Effector CD8-positive, alpha-beta T cell (primary cell): ENCODE measurements at regions not wholly inside any gene's neighbourhood (a gene's known extent, or its start where the extent isn't known, plus 50 kb on each side); places are given as distances from the start of the nearest gene placed in this dataset.
"Not testable (repeated sequence)": the region's sequence is repeated elsewhere in the genome, so short reads cannot be mapped to it uniquely, and the experiment has no call there.

Source experiments
- DNase-seq: peaks from one replicate; lab custom pipeline; 2025; lab: John Stamatoyannopoulos, UW

DNA sequence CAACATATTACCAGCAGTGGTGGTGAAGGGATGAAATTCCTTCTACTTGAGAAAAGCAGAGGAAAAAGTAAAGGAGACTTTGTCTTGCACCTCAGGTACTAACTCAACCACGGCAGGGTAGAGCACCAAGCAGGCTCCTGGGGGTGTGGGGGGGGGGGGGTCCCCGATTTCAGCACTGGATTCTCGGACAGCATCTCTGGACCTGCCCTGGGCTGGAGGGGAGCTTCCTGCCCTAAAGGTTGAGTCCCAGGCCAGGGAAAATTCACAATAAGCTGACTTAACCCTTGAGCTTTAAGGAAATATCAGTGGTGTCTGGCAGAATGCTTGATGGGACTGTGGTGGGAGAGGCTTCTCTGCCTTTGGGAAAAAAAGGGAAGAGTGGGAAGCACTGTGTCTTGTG lies 233.2 kb upstream of the CXADR start:
- no peak for DNase-seq

DNA sequence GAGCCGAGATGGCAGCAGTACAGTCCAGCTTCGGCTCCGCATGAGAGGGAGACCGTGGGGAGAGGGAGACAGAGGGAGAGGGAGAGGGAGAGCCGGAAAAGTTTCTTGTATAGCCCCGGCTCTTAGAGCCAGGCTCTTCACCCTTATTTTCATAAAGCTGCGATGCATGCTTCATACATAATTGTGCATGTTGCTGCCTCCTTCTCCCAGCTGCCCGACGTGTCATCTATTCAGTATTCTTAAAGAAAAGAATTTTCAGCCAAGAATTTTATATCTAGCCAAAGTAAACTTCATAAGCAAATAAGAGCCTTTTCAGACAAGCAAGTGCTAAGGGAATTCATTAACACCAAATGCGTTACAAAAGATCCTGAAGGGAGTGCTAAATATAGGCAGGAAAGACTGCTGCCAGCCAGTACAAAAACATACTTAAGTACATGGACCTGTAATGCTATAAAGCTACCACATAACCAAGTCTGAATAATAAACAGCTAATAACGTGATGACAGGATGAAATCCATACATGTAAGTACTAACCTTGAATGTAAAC lies 219.8 kb upstream of the CXADR start:
- DNase-seq, result not testable (repeated sequence)

DNA sequence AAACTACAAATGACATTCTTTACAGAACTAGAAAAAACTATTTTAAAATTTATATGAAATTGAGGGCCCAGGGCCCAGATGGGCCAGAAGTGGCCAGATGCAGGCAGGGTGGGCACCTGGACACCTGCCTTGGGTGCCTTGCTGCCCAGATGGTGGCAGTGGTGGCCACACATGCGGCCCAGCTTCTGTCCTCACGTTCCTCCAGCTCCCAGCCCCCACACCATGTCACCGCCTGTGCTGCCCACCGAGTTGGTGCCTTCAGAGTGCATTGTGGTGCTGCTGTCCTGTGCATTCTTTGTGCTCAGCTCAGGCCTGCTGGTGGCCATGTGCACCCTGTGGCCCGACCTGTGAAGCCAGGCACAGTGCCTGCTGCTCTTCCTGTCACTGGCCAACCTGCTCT lies 216.8 kb upstream of the CXADR start:
- no peak for DNase-seq

DNA sequence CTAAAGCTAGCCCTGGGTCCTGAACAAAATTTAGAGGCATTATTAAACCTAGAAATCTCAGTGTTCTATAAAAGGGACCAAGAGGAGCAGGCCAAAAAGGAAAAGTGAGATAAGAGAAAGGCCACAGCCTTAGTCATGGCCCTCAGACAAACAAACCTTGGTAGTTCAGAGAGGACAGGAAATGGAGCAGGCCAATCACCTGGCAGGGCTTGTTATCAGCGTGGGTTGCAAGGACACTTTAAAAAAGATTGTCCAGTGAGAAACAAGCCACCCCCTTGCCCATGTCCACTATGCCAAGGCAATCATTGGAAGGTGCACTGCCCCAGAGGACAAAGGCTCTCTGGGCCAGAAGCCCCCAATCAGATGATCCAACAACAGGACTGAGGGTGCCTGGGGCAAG lies 213.3 kb upstream of the CXADR start:
- not testable (repeated sequence) for DNase-seq

DNA sequence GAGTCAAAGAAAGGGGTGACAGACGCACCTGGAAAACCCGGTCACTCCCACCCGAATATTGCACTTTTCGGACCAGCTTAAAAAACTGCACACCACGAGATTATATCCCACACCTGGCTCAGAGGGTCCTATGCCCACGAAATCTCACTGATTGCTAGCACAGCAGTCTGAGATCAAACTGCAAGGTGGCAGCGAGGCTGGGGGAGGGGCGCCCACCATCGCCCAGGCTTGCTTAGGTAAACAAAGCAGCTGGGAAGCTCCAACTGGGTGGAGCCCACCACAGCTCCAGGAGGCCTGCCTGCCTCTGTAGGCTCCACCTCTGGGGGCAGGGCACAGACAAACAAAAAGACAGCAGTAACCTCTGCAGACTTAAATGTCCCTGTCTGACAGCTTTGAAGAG lies 185.1 kb upstream of the CXADR start:
- DNase-seq, result not testable (repeated sequence)

DNA sequence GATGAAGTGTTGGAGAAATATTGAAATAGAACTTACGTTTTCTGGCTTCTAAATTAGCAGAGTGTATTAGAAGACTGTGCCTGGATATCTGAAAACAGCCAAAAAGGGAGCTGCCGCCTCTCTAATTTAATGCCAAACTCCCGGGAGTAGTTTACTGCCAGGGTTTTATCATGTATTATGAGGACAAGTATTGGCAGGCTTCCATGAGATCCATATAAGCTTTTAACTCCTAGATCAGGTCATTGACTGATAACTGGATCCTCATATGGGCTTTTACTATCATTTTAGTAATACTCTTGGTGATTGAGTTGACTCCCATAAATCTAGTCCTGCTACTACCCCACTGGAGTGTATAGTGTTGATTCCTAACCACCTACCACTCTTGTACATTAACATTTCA lies 178.4 kb upstream of the CXADR start:
- no peak for DNase-seq

DNA sequence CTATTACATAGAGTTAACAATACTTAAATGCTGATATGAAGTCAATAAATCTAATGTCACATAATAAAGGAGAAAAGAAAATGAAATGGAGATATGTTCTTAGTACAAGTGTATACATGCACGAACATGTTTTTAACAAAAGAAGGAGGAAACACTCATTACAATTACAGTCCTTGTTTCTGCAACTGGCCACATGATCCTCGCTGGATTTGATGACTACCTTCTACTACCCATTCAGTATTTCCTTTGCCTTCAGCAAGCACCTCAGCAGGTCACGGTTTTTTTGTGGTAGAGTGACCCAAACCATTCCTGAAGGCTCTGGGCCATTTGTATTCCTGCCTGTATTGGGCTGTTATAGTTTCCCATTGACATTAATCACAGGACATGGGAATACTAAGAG lies 172.8 kb upstream of the CXADR start:
- DNase-seq, result no peak

DNA sequence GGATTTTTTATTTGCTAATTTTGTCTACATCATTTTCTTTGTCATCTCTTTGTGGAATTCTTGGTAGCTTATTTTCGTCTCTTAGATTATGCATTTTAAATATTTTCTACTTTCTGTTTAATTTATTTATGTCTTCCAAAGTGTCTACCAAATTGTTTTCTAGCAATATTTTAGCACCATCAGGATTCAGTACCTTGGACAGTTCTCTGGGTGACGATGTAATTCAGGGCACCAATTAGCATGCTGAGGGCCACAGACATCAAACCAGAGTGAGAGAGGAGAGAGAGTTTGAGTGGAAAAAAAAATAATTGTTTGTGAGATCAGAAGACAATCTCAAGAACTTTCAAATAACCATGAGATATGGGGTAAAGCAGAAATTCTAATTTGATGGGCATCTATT lies 169.8 kb upstream of the CXADR start:
- DNase-seq, result no peak

DNA sequence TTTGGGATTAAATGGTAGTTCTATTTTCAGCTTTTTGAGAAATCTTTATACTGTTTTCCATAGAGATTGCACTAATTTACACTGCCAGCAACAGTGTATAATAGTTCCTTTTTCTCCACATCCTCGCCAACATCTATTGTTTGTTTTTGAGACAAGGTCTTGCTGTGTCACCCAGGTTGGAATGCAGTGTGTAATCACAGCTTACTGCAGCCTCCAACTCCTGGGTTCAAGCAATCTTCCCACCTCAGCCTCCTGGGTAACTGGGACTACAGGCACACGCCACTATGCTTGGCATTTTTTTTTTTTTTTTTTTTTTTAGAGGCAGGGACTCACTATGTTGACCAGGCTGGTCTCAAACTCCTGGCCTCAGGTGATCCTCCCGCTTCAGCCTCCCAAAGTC lies 164.5 kb upstream of the CXADR start:
- no peak for DNase-seq

DNA sequence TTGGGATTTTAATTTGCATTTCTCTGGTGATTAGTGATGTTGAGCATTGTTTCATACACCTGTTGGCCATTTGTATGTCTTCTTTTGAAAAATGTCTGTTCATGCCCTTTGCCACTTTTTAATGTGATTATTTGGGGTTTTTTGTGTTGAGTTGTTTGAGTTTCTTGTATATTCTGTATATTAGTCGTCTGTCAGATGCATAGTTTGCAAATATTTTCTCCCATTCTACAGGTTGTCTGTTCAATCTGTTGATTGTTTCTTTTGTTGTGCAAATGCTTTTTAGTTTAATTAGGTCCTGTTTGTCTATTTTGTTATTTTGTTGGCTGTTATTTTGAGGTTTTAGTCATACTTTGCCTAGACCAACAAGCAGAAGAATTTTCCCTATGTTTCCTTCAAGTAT lies 164.0 kb upstream of the CXADR start:
- DNase-seq, result no peak

DNA sequence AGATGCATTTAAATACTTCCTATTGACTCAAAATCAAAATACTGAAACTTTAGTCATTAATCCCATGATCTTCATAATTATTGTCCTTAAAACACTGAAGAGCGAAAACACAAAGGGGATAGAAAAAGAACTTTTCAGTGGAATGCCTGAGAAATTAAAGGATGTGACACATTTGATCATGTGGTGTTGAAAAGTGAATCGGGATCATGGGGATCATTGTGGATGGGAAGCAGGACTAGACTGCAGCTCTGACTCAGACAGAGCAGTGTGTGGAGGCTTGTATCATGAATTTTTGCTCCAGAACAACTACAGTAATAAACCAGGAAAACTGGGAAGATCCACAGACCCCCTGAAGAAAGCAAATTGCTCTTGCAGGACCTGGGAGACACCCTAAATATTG lies 161.1 kb upstream of the CXADR start:
- no peak for DNase-seq

DNA sequence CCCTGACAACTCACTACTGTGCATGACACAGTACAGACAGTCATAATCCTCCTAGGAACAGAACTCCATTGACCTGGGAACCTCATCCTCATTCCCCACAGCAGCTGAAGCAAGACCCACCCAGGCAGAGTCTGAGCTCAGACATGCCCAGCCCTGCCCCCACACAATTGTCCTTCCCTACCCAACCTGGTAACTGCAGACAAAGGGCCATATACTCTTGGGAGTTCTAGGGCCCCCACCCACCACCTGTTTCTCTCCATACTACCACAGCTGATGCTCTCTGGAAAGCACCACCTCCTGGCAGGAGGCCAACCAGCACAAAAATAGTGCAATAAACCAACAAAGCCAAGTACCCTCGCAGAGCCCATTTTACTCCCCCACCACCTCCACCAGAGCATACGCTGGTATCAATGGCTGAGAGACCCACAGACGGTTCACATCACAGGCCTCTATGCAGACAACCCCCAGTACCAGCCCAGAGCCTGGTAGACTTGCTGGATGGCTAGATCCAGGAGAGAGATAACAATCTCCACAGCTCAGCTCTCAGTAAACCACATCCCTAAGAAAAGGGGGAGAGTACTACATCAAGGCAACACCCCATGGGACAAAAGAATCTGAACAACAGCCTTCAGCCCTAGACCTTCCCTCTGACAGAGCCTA lies 159.7 kb upstream of the CXADR start:
- no peak for DNase-seq

DNA sequence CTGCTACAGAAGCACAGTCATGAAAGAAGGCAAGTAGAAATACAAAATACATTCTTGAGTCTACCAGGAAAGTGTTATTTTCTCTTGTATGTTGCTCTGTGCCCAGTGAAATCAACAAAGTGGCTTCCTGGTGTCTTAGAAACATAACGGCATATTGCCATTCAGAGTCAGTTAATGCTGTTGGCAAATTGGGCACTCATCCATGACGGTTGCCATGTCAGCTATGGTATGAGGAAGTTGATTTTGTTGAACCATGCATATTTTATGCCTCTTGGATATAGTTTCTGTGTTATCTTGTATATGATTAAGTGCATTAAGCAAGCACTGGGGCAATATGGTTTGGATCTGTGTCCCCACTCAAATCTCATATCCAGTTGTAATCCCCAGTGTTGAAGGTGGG lies 153.1 kb upstream of the CXADR start:
- DNase-seq, result no peak

DNA sequence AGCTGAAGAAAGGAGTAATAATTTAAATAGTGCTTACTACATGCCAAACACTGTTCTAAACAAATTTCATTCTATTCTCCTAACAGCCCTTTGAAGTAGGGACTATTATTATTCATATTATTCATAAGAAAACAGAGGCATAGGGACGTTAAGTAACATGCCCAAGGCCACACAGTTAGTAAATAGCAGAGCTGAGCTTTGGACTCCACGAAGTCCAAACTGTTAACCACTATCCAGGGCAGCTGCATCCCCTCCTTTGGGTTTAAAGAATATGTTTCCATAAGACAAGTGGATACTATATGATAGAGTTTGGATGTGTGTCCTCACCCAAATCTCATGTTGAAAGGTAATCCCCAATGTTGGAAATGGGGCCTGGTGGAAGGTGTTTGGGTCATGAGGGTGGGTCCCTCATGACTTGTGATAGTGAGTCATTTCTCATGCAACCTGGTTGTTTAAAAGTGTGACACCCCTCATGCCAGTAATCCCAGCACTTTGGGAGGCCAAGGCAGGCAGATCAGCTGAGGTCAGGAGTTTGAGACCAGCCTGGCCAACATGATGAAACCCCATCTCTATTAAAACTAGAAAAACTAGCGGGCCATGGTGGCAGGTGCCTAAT lies 144.0 kb upstream of the CXADR start:
- no peak for DNase-seq

DNA sequence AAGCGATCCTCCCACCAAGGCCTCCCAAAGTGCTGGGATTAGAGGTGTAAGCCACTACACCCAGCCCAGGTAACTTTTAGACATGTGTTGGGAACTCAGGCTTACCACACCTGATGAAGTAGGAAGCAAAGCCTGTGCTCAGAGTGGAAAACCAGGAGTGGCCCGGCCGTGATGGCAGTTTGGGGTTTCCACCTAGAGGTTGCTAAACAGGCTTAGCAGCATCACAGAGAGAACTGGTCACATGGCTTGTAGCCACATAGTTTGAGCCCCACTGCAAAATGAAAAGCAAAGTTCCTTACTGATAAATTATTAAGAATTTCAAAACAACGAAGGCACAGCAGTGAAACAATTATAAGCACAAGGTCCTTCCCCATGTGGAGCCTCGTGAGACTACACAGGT lies 142.6 kb upstream of the CXADR start:
- no peak for DNase-seq

DNA sequence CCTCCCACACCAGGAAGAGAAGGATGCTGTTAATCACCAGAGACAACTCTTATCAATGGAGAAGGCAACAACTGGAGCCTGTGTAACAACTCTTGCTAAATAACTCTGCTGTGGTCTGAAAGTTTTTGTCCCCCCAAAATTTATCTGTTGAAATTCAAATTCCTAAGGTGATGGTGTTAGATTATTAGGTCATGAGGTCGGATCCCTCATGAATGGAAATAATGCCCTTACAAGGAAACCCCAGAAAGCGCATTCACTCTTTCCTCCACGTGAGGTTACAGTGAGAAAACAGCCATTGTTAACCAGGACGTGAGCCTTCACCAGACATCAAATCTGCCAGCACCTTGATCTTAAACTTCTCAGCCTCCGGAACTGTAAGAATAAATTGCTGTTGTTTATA lies 141.9 kb upstream of the CXADR start:
- no peak for DNase-seq

DNA sequence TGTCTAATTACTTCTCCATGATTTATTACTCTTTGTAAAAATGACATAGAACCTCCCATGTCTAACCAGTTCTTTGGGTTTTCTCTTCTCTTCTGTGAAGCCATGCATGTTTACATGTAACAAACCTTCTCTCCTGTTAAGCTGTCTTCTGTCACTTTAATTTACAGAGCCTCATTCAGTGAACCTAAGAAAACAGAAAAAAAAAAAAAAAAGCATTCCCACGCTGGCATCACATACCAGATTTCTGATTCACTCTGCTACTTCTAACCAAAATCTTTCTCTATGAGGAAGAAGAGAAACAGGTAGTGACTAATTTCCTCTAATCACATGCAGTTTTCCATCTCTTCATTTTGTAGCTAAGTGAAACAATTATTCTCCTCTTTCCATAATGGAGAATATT lies 141.4 kb upstream of the CXADR start:
- no peak for DNase-seq

DNA sequence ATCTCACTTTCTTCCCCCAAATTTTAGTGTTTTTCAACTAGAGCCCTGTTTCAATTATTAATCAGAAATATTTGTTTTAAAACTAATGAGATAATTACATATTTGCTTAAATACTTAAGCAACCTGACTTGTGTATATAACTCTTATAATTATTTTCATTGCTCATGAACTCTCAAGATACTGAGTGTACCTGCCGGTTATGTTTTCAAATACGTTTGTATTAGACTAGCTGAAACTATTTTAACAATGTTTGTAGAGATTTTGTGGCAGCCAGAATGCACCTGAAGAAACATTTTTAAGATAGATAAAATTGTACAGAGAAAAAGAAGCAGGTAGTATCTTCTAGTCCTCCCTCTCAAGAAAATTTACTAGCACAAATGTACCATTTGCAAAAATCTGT lies 140.6 kb upstream of the CXADR start:
- no peak for DNase-seq

DNA sequence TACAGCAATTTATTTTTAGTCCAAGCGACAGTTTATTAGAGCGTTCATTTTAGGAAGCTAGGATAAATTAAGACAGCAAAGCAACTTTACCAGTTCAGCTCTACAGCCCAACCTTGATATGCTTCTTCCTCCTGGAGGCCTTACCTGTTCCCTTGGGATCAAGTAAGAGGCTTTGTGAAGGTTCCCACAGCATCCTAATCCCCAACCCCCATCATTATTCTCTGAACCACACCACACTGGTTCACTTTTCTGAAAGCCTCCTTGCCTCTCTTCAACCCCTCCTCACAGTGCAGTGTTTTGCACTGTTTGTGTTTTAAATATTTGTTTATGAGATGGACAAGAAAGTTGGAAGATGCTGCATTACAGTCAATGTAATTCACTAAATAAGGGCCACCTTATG lies 126.3 kb upstream of the CXADR start:
- DNase-seq, result no peak

DNA sequence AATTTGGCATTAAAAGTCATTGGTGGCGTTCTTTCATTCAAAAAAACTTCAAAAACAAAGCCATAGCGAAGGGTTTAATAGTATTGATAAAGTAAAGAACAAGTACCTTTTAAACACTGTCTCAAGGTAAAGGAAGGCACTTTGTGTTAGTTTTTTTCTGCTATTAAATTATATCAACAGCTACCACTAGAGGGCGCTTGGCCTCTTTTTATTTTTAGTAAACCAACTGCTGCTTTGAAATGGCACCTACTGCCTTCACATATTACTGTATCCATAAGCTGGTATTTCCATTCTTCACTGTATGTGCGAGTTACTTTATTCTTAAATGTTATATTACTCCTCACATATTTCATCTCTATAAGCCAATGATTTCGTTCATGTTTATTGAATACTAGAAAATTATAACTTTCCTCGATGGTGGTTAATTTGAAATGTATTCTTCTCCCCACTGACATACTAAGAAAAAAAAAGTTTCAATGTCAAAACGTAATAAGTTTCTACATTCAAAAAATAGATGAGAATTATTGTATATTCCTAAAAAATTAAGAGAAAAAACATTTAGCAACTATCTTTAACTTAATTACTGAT lies 125.7 kb upstream of the CXADR start:
- peak; percentile 1 for DNase-seq

DNA sequence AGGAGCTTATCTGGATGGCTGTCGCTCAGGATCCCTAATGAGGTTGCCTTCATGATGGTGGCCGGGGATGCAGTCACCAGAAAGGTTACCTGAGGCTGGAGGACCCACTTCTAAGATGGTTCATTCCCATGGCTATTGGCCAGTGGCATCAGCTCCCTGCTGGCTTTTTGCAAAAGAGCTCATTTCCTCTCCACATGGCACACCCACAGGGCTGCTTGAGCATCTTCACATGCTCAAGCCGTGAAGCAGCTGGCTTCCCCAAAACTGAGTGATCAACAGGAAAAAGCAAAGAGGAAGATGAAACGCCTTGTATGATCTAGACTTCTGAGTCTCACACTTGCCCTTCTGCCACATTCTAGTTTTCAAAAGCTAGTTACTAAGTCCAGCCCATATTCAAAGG lies 124.6 kb upstream of the CXADR start:
- no peak for DNase-seq

DNA sequence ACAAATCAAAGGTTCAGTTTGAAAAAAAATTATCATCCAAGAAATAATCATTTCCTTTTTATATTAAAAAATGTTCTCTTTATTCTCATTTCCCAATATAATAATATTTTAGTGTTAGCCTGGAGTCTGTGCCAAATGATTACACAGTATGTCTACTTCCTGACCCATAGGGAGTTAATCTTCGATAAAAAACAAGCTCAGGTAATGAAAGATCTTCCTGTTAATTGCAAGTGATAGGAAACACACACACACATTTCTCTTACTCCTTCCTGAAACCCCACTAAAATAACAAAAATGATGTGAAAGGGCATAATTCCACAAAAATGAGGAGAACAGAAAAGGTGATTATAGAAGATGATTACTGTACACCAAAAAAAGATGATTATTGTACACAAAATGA lies 123.5 kb upstream of the CXADR start:
- no peak for DNase-seq

DNA sequence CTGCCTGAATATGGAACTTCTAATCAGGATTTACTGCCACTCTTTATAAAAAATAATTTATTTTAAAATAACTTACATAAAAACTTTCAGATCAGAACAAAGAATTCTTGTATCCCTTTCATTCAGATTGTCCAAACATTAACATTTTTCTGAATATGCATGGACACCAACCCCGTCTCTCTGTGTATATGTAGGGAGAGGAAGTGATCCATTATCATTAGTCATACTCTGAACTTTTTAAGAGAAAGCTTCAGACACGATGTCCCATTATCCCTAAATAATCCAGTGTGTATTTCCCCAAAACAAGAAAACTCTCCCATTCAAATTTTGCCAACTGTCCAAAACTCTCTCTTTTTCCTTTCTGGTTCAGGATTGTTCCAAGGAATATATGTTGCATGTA lies 122.3 kb upstream of the CXADR start:
- DNase-seq, result no peak
